Left lung (tissue), 4 donors: ENCODE measurements at regions not wholly inside any gene's neighbourhood (a gene's known extent, or its start where the extent isn't known, plus 50 kb on each side); places are given as distances from the start of the nearest gene placed in this dataset.

Source experiments
- ATAC-seq: fragments of 200-7000 bp; cut with Tn5 transposase; one replicate; pipeline ENCODE4 v1.9.1; 2020; ENCODE audit warnings: moderate library complexity
- DNase-seq, 4 donors: peaks; one replicate each; pipeline ENCODE4 v3.0.0-alpha.2; 2013 to 2020
- H3K27ac ChIP-seq, 2 donors: fragments of 200-600 bp; sonication (generic) in 1 of 2; one replicate each; pipeline versions ENCODE4 v1.5.0 to v1.8.0; 2020 to 2021
- H3K27me3 ChIP-seq, 2 donors: fragments of 200-600 bp; sonication (generic) in 1 of 2; one replicate each; pipeline versions ENCODE4 v1.5.0 to v1.8.0; 2020 to 2021
- H3K36me3 ChIP-seq, 2 donors: fragments of 200-600 bp; sonication (generic) in 1 of 2; one replicate each; pipeline versions ENCODE4 v1.5.0 to v1.8.0; 2020 to 2021
- H3K4me1 ChIP-seq, 2 donors: fragments of 200-600 bp; one replicate each; pipeline ENCODE4 v1.8.0; 2021
- H3K4me3 ChIP-seq, 2 donors: fragments of 200-600 bp; sonication (generic) in 1 of 2; one replicate each; pipeline versions ENCODE4 v1.5.0 to v1.8.0; 2020 to 2021; ENCODE audit warnings: mild to moderate bottlenecking in 1 of 2
- H3K9me3 ChIP-seq, 2 donors: fragments of 200-600 bp; sonication (generic) in 1 of 2; one replicate each; pipeline versions ENCODE4 v1.5.0 to v1.8.0; 2020 to 2021
- CTCF ChIP-seq, 2 donors: fragments of 200-600 bp; sonication (generic) in 1 of 2; IDR thresholded peaks; one replicate each; pipeline versions ENCODE4 v1.5.0 to v1.8.0; 2021; ENCODE audit warnings: antibody characterized with exemption in 2 of 2
- intact Hi-C, 2 donors: fragments of 100-400 bp; cut with DNase I; formaldehyde crosslinking; loops; one replicate each; pipeline versions ENCODE4 v1.11.2 to v1.14.2; 2022
- donor health status: DM: no; HTN: yes; CAD: no.
- donor health status: DM: no; HTN: no; CAD: no.

DNA sequence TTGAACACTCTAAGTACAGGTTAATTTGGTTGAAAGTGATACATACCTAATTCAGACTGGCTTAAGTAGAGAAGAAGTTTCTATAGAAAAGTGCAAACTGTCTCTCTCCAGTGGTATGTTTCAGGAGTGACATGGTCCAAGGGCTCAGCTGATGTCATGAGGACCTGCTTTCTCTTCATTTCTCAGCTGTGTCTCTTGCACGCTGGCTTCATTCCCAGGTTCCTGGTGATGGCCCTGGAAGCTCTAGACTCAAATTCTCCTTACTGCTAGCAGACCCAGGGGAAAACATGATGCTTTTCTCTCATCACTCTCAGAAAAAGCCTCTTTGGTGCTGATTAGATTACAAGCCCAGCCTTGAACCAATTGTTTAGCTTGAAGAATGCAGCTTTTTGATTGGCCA is 211.9 kb upstream of the CLINT1 start:
- no peak for ATAC-seq
- Histone ChIP-seq H3K4me1 (no peaks in the 10 kb centered on the region), H3K27me3 (no peaks in the 10 kb centered on the region), H3K9me3 (no peaks in the 10 kb centered on the region), H3K27ac (no peak overlapping the region), H3K4me3 (no peak overlapping the region), H3K36me3 (no peaks in the 10 kb centered on the region)
- DNase-seq = no peak
- no peak for TF ChIP-seq CTCF (IDR thresholded peaks at IDR 0.05)
- intact Hi-C loops = no loop called here

- no peaks in the 10 kb centered on the region for H3K4me1 ChIP-seq
- no peaks in the 10 kb centered on the region for H3K36me3 ChIP-seq
- intact Hi-C loops = no loop called here
- H3K27me3 ChIP-seq = no peaks in the 10 kb centered on the region
- no peaks in the 10 kb centered on the region for H3K9me3 ChIP-seq
- DNase-seq (no peak), ATAC-seq (no peak)
- TF ChIP-seq CTCF (IDR thresholded peaks at IDR 0.05) = no peak
- H3K4me3 ChIP-seq = no peak overlapping the region
- H3K27ac ChIP-seq = no peak overlapping the region
These were observed 210.9 kb upstream of the CLINT1 start for GRCh38 chr5:158069838-158070237.

DNA sequence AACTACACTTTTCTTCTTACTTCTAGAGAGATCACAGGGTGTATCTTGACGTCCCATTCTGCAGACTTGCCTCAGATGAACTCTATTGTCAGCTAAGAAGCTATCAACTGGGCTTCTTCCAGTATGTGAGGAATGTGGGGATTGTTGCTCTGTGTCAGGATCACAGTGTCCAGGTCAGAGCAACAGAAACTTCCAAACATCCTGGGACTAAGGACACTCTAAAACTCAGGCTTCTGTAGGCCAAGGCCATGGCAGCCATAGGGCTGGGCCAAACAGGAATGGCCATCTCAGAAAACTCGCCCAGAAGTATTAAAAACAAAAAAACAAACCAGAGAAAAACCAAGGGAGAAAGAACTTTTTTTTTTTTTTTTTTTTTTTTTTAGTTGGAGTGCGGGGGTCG is 210.0 kb upstream of the CLINT1 start:
- intact Hi-C loops = no loop called here
- DNase-seq = no peak
- Histone ChIP-seq H3K4me1 (no peaks in the 10 kb centered on the region), H3K27me3 (no peaks in the 10 kb centered on the region), H3K9me3 (no peaks in the 10 kb centered on the region), H3K36me3 (no peaks in the 10 kb centered on the region), H3K4me3 (no peak overlapping the region), H3K27ac (no peak overlapping the region)
- ATAC-seq = no peak
- TF ChIP-seq CTCF (IDR thresholded peaks at IDR 0.05) = no peak

DNA sequence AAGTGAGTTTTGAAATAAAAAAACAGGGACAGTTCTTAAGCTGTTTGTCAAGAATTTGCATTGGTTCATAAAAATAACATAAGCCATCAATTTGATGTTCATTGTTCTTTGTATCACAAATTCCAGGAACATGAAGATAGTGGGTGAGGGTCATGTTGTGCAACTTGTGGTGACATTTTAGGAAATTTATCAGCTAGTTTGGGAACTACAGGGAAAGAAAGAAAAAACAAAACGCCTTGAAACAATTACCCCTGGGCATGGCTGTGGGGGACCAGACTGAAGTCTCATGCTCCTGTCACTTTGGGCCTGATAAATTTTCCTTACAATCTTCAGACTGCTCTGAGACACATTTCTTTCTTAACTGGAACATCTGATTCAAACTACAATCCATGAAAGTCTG is 207.1 kb upstream of the CLINT1 start:
- DNase-seq (no peak), ATAC-seq (no peak)
- intact Hi-C loops = no loop called here
- Histone ChIP-seq H3K4me3 (no peak overlapping the region), H3K27ac (no peak overlapping the region), H3K36me3 (no peaks in the 10 kb centered on the region), H3K9me3 (no peaks in the 10 kb centered on the region), H3K4me1 (no peaks in the 10 kb centered on the region), H3K27me3 (no peaks in the 10 kb centered on the region)
- TF ChIP-seq CTCF (IDR thresholded peaks at IDR 0.05) = no peak

DNA sequence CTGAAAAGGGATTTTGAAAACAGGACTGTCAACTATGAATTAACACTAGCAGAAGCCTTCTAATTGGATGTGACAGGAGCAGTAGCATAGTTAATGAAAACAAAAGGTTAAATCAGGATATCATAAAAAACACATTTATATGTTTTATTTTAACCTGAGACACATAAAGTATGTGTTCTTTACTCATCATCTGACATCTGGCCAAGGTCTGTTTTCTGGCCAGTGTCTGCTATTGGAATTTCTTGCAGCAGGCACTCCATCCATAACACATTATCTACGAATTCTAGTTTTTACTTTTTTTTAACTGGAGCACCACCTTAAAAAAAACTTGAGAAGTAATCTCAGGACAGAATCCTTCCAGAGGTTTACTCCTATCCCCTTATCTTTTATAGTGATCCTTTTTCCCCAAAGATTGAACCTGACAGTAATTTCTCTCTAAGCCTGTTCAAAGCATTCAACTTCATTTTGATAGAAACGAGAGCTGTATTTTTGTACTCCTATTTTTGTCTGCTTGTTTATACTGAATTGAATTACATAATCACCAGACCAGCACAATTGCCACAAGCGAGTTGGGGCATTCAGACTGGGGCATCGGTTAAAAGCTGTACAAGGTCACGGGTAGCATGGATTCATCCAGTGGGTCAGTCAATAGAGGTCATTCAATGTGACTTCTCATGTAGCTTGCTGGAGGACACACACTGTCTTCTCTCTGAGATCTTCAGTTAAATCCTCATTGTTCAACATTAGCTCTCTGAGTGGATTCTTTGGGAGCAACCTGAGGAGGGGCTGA is 205.6 kb upstream of the CLINT1 start:
- H3K4me1 ChIP-seq = no peaks in the 10 kb centered on the region
- TF ChIP-seq CTCF (IDR thresholded peaks at IDR 0.05) = no peak
- no peak for DNase-seq
- no peaks in the 10 kb centered on the region for H3K36me3 ChIP-seq
- no peak overlapping the region for H3K4me3 ChIP-seq
- intact Hi-C loops = no loop called here
- H3K27me3 ChIP-seq = no peaks in the 10 kb centered on the region
- no peak for ATAC-seq
- H3K27ac ChIP-seq = no peak overlapping the region
- no peaks in the 10 kb centered on the region for H3K9me3 ChIP-seq
